ENCODE measurements at regions not wholly inside any gene's neighbourhood (a gene's known extent, or its start where the extent isn't known, plus 50 kb on each side); places are given as distances from the start of the nearest gene placed in this dataset.
"Not testable (repeated sequence)": the region's sequence is repeated elsewhere in the genome, so short reads cannot be mapped to it uniquely, and the experiment has no call there.

- ChIA-PET CTCF (ENCODE audit: unreplicated experiment) (no interaction called here), POLR2A (interaction anchor here (0.7 kb wide), 1 partner anchor 50 kb away, joined by 4 read pairs; no protein-coding TSS in a partner anchor)
- Histone ChIP-seq H3K9me3 (ENCODE audit: low read length) (no peaks in the 10 kb centered on the region), H3K79me2 (ENCODE audit: insufficient read depth, low read depth, low read length) (no peaks in the 10 kb centered on the region), H3K4me2 (ENCODE audit: low read length) (no peak overlapping the region), H3K36me3 (ENCODE audit: insufficient read depth, low read length) (no peaks in the 10 kb centered on the region), H2AFZ (ENCODE audit: low read length) (no peak overlapping the region), H4K20me1 (ENCODE audit: insufficient read depth, low read length) (no peaks in the 10 kb centered on the region), H3K27ac (ENCODE audit: low read depth, low read length, poor library complexity, severe bottlenecking) (no peak overlapping the region), H3K4me3 (ENCODE audit: low read depth, low read length, poor library complexity, severe bottlenecking) (no peak overlapping the region), H3K4me1 (ENCODE audit: insufficient read depth, low read length, poor library complexity, severe bottlenecking) (no peaks in the 10 kb centered on the region), H3K9me2 (ENCODE audit: insufficient read depth, low read length) (no peaks in the 10 kb centered on the region)
- intact Hi-C loops (cut with micrococcal nuclease; ENCODE audit: unreplicated experiment) = no loop called here
- TF ChIP-seq EZH2phosphoT487 (IDR thresholded peaks at IDR 0.05; ENCODE audit: borderline replicate concordance, low read depth, low read length) (no peak), CTCF (conservative IDR thresholded peaks at IDR 0.05; ENCODE audit: low read length) (no peak)
- DNase-seq (ENCODE audit: low spot score) = no peak
- no TSS peak for BruUV-seq (replicated peaks)
These were observed 710.4 kb upstream of the CTNND2 start for GRCh38 chr5:12614608-12615007.

- Histone ChIP-seq H3K4me3 (ENCODE audit: low read depth, low read length, poor library complexity, severe bottlenecking) (no peak overlapping the region), H2AFZ (ENCODE audit: low read length) (no peak overlapping the region), H3K27ac (ENCODE audit: low read depth, low read length, poor library complexity, severe bottlenecking) (no peak overlapping the region), H3K36me3 (ENCODE audit: insufficient read depth, low read length) (no peaks in the 10 kb centered on the region), H3K79me2 (ENCODE audit: insufficient read depth, low read depth, low read length) (no peaks in the 10 kb centered on the region), H3K4me2 (ENCODE audit: low read length) (no peak overlapping the region), H3K4me1 (ENCODE audit: insufficient read depth, low read length, poor library complexity, severe bottlenecking) (no peaks in the 10 kb centered on the region), H3K9me3 (ENCODE audit: low read length) (no peaks in the 10 kb centered on the region), H3K9me2 (ENCODE audit: insufficient read depth, low read length) (no peaks in the 10 kb centered on the region), H4K20me1 (ENCODE audit: insufficient read depth, low read length) (no peaks in the 10 kb centered on the region)
- TF ChIP-seq CTCF (conservative IDR thresholded peaks at IDR 0.05; ENCODE audit: low read length) (no peak), EZH2phosphoT487 (IDR thresholded peaks at IDR 0.05; ENCODE audit: borderline replicate concordance, low read depth, low read length) (no peak)
- CTCF ChIA-PET (ENCODE audit: unreplicated experiment) = no interaction called here
- no peak for DNase-seq (ENCODE audit: low spot score)
- intact Hi-C loops (cut with micrococcal nuclease; ENCODE audit: unreplicated experiment) = no loop called here
- POLR2A ChIA-PET = no interaction called here
- BruUV-seq (replicated peaks) = no TSS peak
These were observed 706.9 kb upstream of the CTNND2 start for GRCh38 chr5:12611132-12611531.

- H3K4me2 ChIP-seq (ENCODE audit: low read length); CTCF ChIA-PET (ENCODE audit: unreplicated experiment); H3K36me3 ChIP-seq (ENCODE audit: insufficient read depth, low read length); H3K9me2 ChIP-seq (ENCODE audit: insufficient read depth, low read length); DNase-seq (ENCODE audit: low spot score); intact Hi-C loops (cut with micrococcal nuclease; ENCODE audit: unreplicated experiment); H3K9me3 ChIP-seq (ENCODE audit: low read length); H3K79me2 ChIP-seq (ENCODE audit: insufficient read depth, low read depth, low read length); H4K20me1 ChIP-seq (ENCODE audit: insufficient read depth, low read length); H3K4me3 ChIP-seq (ENCODE audit: low read depth, low read length, poor library complexity, severe bottlenecking); BruUV-seq (replicated peaks); H3K27ac ChIP-seq (ENCODE audit: low read depth, low read length, poor library complexity, severe bottlenecking); H2AFZ ChIP-seq (ENCODE audit: low read length); POLR2A ChIA-PET; H3K4me1 ChIP-seq (ENCODE audit: insufficient read depth, low read length, poor library complexity, severe bottlenecking): not testable (repeated sequence)
These were observed 703.6 kb upstream of the CTNND2 start for GRCh38 chr5:12607817-12608216.
